Thyroid gland (tissue), 4 donors: ENCODE measurements at regions not wholly inside any gene's neighbourhood (a gene's known extent, or its start where the extent isn't known, plus 50 kb on each side); places are given as distances from the start of the nearest gene placed in this dataset.

ENCODE experiments used
- CTCF ChIP-seq, 6 experiments: fragments of 200-600 bp in 3 of 6; fragments of 450-650 bp in 3 of 6; sonication (generic) in 3 of 6; IDR thresholded peaks; one replicate each; pipeline ENCODE4 v1.5.1; 2016 to 2019; ENCODE audit warnings: antibody characterized with exemption in 6 of 6, mild to moderate bottlenecking in 2 of 6, inconsistent platforms in 1 of 6, moderate library complexity in 1 of 6
- POLR2A ChIP-seq, 2 donors: fragments of 450-650 bp; IDR thresholded peaks; one replicate each; pipeline ENCODE4 v1.6.1; 2017; ENCODE audit warnings: antibody characterized with exemption in 2 of 2, mild to moderate bottlenecking in 2 of 2, moderate library complexity in 1 of 2

GRCh38 chr2:185152186-185152585 is 553.9 kb downstream of the ZNF804A start:
- TF ChIP-seq POLR2A (IDR thresholded peaks at IDR 0.05) (no peak), CTCF (IDR thresholded peaks at IDR 0.05) (no peak)
